GM12865 (cell line): ENCODE measurements at regions not wholly inside any gene's neighbourhood (a gene's known extent, or its start where the extent isn't known, plus 50 kb on each side); places are given as distances from the start of the nearest gene placed in this dataset.
"Not testable (repeated sequence)": the region's sequence is repeated elsewhere in the genome, so short reads cannot be mapped to it uniquely, and the experiment has no call there.

Experiments used
- DNase-seq: peaks from one replicate; pipeline ENCODE4 v3.0.0; 2010; ENCODE audit warnings: low read depth
- H3K4me3 ChIP-seq: 2 replicates; pipeline ENCODE4 v1.5.1; 2011; ENCODE audit warnings: mild to moderate bottlenecking, low read depth, low read length, control low read depth
- TF ChIP-seq, protein P1 (sequence below): IDR thresholded peaks from 2 replicates; pipeline ENCODE4 v1.5.1; 2011; ENCODE audit warnings: low read length, control low read depth, low read depth, inconsistent platforms; ENCODE audit not compliant: insufficient read depth; ENCODE audit errors: missing control alignments

GRCh38 chr6:51007237-51007636 lies 188.6 kb downstream of the TFAP2B start:
- TF ChIP-seq, protein P1, sequence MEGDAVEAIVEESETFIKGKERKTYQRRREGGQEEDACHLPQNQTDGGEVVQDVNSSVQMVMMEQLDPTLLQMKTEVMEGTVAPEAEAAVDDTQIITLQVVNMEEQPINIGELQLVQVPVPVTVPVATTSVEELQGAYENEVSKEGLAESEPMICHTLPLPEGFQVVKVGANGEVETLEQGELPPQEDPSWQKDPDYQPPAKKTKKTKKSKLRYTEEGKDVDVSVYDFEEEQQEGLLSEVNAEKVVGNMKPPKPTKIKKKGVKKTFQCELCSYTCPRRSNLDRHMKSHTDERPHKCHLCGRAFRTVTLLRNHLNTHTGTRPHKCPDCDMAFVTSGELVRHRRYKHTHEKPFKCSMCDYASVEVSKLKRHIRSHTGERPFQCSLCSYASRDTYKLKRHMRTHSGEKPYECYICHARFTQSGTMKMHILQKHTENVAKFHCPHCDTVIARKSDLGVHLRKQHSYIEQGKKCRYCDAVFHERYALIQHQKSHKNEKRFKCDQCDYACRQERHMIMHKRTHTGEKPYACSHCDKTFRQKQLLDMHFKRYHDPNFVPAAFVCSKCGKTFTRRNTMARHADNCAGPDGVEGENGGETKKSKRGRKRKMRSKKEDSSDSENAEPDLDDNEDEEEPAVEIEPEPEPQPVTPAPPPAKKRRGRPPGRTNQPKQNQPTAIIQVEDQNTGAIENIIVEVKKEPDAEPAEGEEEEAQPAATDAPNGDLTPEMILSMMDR, result no peak

DNA sequence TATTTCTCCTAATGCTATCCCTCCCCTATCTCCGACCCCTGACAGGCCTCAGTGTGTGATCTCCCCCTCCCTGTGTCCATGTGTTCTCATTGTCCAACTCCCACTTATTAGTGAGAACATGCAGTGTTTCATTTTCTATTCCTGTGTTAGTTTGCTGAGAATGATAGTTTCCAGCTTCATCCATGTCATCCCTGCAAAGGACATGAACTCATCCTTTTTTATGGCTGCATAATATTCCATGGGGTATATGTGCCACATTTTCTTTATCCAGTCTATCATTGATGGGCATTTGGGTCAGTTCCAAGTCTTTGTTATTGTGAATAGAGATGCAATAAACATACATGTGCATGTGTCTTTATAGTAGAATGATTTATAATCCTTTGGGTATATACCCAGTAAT lies 190.0 kb downstream of the TFAP2B start:
- not testable (repeated sequence) for DNase-seq, H3K4me3 ChIP-seq

More at GRCh38 chr6:51007237-51007636, 188.6 kb downstream of the TFAP2B start:
- no peak overlapping the region for H3K4me3 ChIP-seq
- no peak for DNase-seq

DNA sequence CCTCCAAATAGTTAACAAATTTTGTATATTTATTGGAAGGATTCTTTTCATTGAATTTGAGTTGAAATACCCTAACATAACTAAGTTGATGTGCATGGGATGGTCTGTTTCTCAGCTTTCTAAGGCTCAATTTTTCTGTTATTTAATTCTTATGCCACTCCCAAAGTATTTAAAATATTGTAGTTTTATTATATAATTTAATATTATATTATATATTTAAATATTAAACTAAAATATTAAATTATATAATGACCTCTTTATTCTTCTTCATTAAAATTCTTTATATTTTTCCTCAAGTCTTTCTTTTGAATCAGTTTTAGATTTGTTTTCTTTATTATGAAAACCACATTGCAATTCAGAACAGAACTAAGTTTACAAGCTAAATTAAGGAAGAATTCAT lies 194.7 kb downstream of the TFAP2B start:
- H3K4me3 ChIP-seq, result no peak overlapping the region
- TF ChIP-seq, protein P1, result no peak
- DNase-seq, result no peak

GRCh38 chr6:51015394-51015793 lies 196.7 kb downstream of the TFAP2B start:
- DNase-seq, result no peak
- TF ChIP-seq, protein P1, result no peak
- no peak overlapping the region for H3K4me3 ChIP-seq

- no peak for DNase-seq
- TF ChIP-seq, protein P1, result no peak
- no peak overlapping the region for H3K4me3 ChIP-seq
Measured at GRCh38 chr6:51016489-51016888, 197.8 kb downstream of the TFAP2B start.

DNA sequence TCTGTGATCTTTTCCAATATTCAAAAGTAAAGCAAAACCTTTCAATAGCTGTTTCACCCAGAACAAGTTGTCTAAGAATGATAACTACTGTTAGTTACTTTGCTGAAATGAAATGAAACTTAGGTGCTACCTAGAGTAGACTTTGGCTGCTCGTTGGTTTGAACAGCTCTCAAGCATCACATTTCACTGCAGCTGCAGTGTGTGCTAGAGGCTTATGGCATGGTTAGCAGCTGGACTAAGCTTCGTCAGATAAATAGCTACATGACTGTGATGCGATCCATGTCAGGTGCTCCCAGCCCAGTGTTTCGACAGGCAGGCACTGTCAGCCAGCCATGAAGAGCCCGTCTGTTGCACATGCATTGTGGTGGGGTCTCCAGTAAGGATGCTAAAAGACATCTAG lies 201.1 kb downstream of the TFAP2B start:
- TF ChIP-seq, protein P1, result no peak
- no peak for DNase-seq
- H3K4me3 ChIP-seq, result no peak overlapping the region

DNA sequence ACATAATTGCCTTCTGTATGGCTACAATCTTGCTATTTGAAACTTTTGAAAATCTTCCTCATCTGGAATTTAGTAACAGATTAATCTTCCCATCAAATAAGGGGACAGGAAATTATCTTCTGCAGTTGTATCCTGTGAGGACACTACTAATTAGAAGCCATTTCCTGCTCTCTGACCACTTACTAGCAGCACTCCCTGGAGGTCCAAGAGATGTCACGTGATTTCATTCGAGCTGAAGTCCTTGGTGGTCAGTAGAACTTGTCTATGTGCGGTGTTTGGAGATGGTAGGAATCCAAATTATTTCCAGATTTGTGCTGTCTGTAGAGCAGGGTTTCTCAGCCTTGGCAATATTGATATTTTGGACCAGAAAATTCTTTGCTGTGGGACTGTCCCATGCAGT lies 202.5 kb downstream of the TFAP2B start:
- no peak overlapping the region for H3K4me3 ChIP-seq
- no peak for DNase-seq
- TF ChIP-seq, protein P1, result no peak

GRCh38 chr6:51024126-51024525 lies 205.5 kb downstream of the TFAP2B start:
- no peak for DNase-seq
- no peak overlapping the region for H3K4me3 ChIP-seq
- TF ChIP-seq, protein P1, result no peak
